ENCODE measurements at regions not wholly inside any gene's neighbourhood (a gene's known extent, or its start where the extent isn't known, plus 50 kb on each side); places are given as distances from the start of the nearest gene placed in this dataset.

GRCh38 chr1:2932671-2933350 lies 88.5 kb upstream of the ACTRT2 start:
- no peak for DNase-seq (ENCODE audit: low read depth in 1 of 2, low spot score in 1 of 2)

- no peak for DNase-seq (ENCODE audit: low read depth in 1 of 2, low spot score in 1 of 2)
Measured at GRCh38 chr1:2933431-2934155, 87.7 kb upstream of the ACTRT2 start.

- no peak for DNase-seq (ENCODE audit: low read depth in 1 of 2, low spot score in 1 of 2)
Measured at GRCh38 chr1:2934156-2934540, 87.1 kb upstream of the ACTRT2 start.

GRCh38 chr1:2934642-2935081 lies 86.6 kb upstream of the ACTRT2 start:
- no peak for DNase-seq (ENCODE audit: low read depth in 1 of 2, low spot score in 1 of 2)

- no peak for DNase-seq (ENCODE audit: low read depth in 1 of 2, low spot score in 1 of 2)
Measured at GRCh38 chr1:2935184-2935583, 86.1 kb upstream of the ACTRT2 start.

GRCh38 chr1:2935751-2936390 lies 85.4 kb upstream of the ACTRT2 start:
- no peak for DNase-seq (ENCODE audit: low read depth in 1 of 2, low spot score in 1 of 2)

GRCh38 chr1:2936559-2937515 lies 84.4 kb upstream of the ACTRT2 start:
- no peak for DNase-seq (ENCODE audit: low read depth in 1 of 2, low spot score in 1 of 2)

GRCh38 chr1:2937805-2938204 lies 83.5 kb upstream of the ACTRT2 start:
- no peak for DNase-seq (ENCODE audit: low read depth in 1 of 2, low spot score in 1 of 2)

- no peak for DNase-seq (ENCODE audit: low read depth in 1 of 2, low spot score in 1 of 2)
Measured at GRCh38 chr1:2939041-2939552, 82.2 kb upstream of the ACTRT2 start.

- DNase-seq (ENCODE audit: low read depth in 1 of 2, low spot score in 1 of 2) = no peak
Measured at GRCh38 chr1:2940178-2940577, 81.1 kb upstream of the ACTRT2 start.

- no peak for DNase-seq (ENCODE audit: low read depth in 1 of 2, low spot score in 1 of 2)
Measured at GRCh38 chr1:2941040-2941439, 80.2 kb upstream of the ACTRT2 start.

GRCh38 chr1:2941907-2942306 lies 79.4 kb upstream of the ACTRT2 start:
- DNase-seq (ENCODE audit: low read depth in 1 of 2, low spot score in 1 of 2) = no peak

- no peak for DNase-seq (ENCODE audit: low read depth in 1 of 2, low spot score in 1 of 2)
Measured at GRCh38 chr1:2942410-2942809, 78.9 kb upstream of the ACTRT2 start.

GRCh38 chr1:2943686-2944260 lies 77.5 kb upstream of the ACTRT2 start:
- no peak for DNase-seq (ENCODE audit: low read depth in 1 of 2, low spot score in 1 of 2)

GRCh38 chr1:2944705-2945104 lies 76.6 kb upstream of the ACTRT2 start:
- DNase-seq (ENCODE audit: low read depth in 1 of 2, low spot score in 1 of 2) = no peak

- no peak for DNase-seq (ENCODE audit: low read depth in 1 of 2, low spot score in 1 of 2)
Measured at GRCh38 chr1:2945821-2946231, 75.4 kb upstream of the ACTRT2 start.

GRCh38 chr1:2946291-2946690 lies 75.0 kb upstream of the ACTRT2 start:
- no peak for DNase-seq (ENCODE audit: low read depth in 1 of 2, low spot score in 1 of 2)

- no peak for DNase-seq (ENCODE audit: low read depth in 1 of 2, low spot score in 1 of 2)
Measured at GRCh38 chr1:2946999-2947690, 74.1 kb upstream of the ACTRT2 start.

- no peak for DNase-seq (ENCODE audit: low read depth in 1 of 2, low spot score in 1 of 2)
Measured at GRCh38 chr1:2948001-2948750, 73.1 kb upstream of the ACTRT2 start.

All from stimulated activated CD4-positive, alpha-beta T cell treated with anti-CD3 and anti-CD28 coated beads, Interleukin-15, amount 100 ng/mL, for 1 hour (primary cell).